ENCODE measurements at regions not wholly inside any gene's neighbourhood (a gene's known extent, or its start where the extent isn't known, plus 50 kb on each side); places are given as distances from the start of the nearest gene placed in this dataset.

DNA sequence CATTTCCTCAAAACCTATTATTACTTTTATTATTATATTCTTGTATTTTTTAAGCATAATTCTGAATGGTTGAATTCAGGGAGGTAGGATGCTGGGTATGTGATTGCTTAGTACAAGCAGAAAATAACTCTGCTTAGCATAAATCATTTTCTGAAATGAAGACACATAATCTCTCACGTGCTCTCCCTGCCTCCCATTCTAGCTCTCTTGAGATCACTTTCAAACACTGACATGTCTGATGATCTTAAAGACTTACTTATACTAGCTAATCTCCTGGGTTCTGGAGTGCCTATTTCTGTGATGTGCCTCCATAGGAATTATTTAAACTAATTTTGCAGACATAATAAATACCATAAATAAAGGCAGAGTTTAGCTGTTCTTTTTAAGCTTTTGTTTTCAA is 1136.0 kb downstream of the SUCLG1 start:
- TF ChIP-seq, protein P1, sequence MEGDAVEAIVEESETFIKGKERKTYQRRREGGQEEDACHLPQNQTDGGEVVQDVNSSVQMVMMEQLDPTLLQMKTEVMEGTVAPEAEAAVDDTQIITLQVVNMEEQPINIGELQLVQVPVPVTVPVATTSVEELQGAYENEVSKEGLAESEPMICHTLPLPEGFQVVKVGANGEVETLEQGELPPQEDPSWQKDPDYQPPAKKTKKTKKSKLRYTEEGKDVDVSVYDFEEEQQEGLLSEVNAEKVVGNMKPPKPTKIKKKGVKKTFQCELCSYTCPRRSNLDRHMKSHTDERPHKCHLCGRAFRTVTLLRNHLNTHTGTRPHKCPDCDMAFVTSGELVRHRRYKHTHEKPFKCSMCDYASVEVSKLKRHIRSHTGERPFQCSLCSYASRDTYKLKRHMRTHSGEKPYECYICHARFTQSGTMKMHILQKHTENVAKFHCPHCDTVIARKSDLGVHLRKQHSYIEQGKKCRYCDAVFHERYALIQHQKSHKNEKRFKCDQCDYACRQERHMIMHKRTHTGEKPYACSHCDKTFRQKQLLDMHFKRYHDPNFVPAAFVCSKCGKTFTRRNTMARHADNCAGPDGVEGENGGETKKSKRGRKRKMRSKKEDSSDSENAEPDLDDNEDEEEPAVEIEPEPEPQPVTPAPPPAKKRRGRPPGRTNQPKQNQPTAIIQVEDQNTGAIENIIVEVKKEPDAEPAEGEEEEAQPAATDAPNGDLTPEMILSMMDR (IDR thresholded peaks at IDR 0.05) = no peak
- H3K27ac ChIP-seq = no peak overlapping the region
- intact Hi-C loops (cut with DNase I) = no loop called here
- no peaks in the 10 kb centered on the region for H3K27me3 ChIP-seq (ENCODE audit: low read depth)
- no peaks in the 10 kb centered on the region for H3K4me1 ChIP-seq
- ATAC-seq (no peak), DNase-seq (no peak)
- no peaks in the 10 kb centered on the region for H3K9me3 ChIP-seq
- no peaks in the 10 kb centered on the region for H3K36me3 ChIP-seq
- H3K4me3 ChIP-seq = no peak overlapping the region

DNA sequence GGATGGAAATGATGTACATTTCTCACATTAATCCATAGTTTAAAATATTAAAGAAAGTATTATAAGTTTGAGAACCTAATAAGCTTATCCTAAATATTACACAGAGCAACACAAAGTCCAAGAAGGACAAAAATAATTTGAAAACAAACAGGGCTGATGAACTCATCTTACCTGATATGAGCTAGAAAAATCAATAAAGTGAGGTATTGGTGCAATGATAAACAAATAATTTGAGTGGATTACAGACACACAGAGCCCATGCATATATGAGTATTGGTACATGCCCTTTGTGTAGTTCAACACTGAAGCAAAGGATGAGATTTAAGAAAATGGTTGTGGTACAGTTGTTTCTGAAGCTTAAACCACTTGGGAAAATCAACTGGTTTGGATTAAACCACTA is 1139.0 kb downstream of the SUCLG1 start:
- no peaks in the 10 kb centered on the region for H3K27me3 ChIP-seq (ENCODE audit: low read depth)
- H3K36me3 ChIP-seq = no peaks in the 10 kb centered on the region
- no peak for DNase-seq
- H3K9me3 ChIP-seq = no peaks in the 10 kb centered on the region
- no peak overlapping the region for H3K27ac ChIP-seq
- ATAC-seq = no peak
- intact Hi-C loops (cut with DNase I) = no loop called here
- no peaks in the 10 kb centered on the region for H3K4me1 ChIP-seq
- TF ChIP-seq, protein P1 (IDR thresholded peaks at IDR 0.05) = no peak
- H3K4me3 ChIP-seq = no peak overlapping the region

DNA sequence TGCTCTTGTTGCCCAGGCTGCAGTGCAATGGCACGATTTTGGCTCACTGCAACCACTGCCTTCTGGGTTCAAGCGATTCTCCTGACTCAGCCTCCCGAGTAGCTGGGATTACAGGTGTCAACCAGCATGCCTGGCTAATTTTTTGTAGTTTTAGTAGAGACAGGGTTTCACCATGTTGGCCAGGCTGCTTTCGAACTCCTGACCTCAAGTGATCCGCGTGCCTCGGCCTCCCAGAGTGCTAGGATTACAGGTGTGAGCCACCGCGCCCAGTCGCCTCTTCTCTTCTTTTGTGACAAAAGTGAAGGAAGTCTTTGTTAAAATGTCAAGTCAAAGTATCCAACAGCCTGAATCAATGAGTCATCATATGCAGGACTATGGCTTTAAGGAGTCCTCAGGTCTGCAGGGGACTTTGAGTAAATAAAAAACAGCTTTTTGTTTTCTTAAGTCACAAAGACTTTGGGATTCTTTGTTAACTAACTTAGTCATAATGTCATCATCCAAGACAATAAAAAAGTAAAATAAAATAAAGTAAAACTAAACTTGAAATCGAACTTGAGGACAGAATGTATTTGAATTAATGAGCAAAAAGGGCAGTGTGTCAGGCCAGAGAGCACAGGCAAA is 1153.2 kb downstream of the SUCLG1 start:
- ATAC-seq (no peak), DNase-seq (no peak)
- Histone ChIP-seq H3K9me3 (no peaks in the 10 kb centered on the region), H3K4me3 (no peak overlapping the region), H3K36me3 (no peaks in the 10 kb centered on the region), H3K27me3 (ENCODE audit: low read depth) (no peaks in the 10 kb centered on the region), H3K27ac (no peak overlapping the region), H3K4me1 (no peaks in the 10 kb centered on the region)
- TF ChIP-seq, protein P1 (IDR thresholded peaks at IDR 0.05) = no peak
- intact Hi-C loops (cut with DNase I) = no loop called here

DNA sequence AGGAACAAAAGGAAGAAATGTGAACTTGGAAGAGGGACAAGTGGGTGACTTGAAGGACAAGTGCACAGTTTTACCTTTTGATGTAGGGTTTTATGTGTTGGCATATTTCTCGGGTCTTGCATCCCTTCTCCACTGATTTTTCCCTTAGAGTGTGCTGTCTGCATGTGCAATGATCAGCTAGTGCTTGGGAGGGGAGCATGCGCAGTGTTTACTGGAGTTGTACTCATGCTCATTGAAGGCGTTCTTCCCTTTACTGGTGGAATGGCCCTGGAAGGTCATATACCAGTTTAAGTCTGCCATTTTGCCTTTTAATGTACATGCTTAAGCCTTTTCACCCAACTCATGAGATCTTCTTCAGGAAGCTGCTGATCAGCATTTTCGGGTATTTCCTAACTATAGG is 1168.0 kb downstream of the SUCLG1 start:
- Histone ChIP-seq H3K27ac (no peak overlapping the region), H3K27me3 (ENCODE audit: low read depth) (no peaks in the 10 kb centered on the region), H3K4me1 (no peaks in the 10 kb centered on the region), H3K4me3 (no peak overlapping the region), H3K36me3 (no peaks in the 10 kb centered on the region), H3K9me3 (no peaks in the 10 kb centered on the region)
- ATAC-seq (no peak), DNase-seq (no peak)
- intact Hi-C loops (cut with DNase I) = no loop called here
- TF ChIP-seq, protein P1 (IDR thresholded peaks at IDR 0.05) = no peak

DNA sequence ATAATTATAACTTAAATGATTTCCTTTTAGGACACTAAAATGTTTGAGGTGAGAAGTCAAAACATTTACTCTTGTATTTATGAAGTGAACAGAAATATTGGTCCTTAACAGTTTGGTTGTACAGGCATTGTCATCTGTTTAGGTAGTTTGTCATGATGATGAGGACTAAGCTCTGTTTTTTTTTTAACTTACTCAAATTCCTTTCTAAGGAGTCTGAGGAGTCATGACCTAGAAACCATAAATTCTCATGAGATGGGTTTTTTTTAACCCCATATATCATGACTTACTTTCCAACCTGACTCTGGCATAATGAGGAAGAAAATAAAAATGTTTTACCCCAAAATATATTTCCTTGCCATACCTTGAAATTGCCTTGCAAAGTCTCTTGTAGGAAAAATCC is 1176.2 kb downstream of the SUCLG1 start:
- Histone ChIP-seq H3K9me3 (no peaks in the 10 kb centered on the region), H3K27ac (no peak overlapping the region), H3K36me3 (no peaks in the 10 kb centered on the region), H3K27me3 (ENCODE audit: low read depth) (no peaks in the 10 kb centered on the region), H3K4me1 (no peaks in the 10 kb centered on the region), H3K4me3 (no peak overlapping the region)
- TF ChIP-seq, protein P1 (IDR thresholded peaks at IDR 0.05) = no peak
- DNase-seq (no peak), ATAC-seq (no peak)
- intact Hi-C loops (cut with DNase I) = no loop called here
